ENCODE measurements at regions not wholly inside any gene's neighbourhood (a gene's known extent, or its start where the extent isn't known, plus 50 kb on each side); places are given as distances from the start of the nearest gene placed in this dataset.

DNA sequence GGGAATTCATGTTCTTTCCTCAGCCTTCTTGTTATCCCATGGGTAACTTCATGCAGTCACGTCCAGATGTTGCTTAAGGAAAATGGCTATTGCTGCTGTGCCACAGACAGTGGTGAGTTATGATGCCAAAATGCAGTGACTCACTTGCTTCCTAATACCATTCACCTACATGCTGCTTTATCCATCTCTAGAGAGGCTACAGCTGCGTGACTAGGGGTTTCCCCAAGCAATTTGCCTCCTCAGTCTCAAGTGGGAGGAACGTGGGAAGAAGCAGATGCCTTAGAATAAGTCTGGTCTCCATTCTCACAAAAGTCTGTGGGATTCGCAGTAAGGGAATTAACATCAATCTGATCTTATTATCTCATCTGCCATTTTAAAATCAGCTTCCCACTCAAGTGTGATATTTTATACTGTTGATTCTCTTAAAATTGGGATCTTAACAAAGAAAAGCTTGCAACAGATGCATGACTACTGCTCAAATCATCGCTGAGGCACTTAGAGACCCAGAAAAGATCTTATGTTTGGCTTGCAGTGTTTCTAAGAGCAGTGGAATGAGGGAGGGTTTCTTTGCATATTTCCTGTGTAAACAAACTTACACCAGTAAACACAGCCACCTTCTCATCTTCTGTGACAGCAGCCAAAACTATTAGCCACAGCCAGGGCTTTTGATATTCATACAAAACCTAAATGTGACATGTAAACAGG is 62.0 kb upstream of the ACP3 start:
- Histone ChIP-seq H3K36me3 (ENCODE audit: control insufficient read depth, insufficient read depth, low read length) (no peaks in the 10 kb centered on the region), H3K4me3 (ENCODE audit: low read depth, low read length) (no peak overlapping the region), H3K4me1 (no peaks in the 10 kb centered on the region), H3K27me3 (replicated peaks; ENCODE audit: control insufficient read depth, insufficient read depth, low read length) (no peaks in the 10 kb centered on the region), H3K9me3 (no peaks in the 10 kb centered on the region)
- intact Hi-C loops (cut with micrococcal nuclease; ENCODE audit: unreplicated experiment): no loop called here
- Mint-ChIP-seq H3K27ac (ENCODE audit: unreplicated experiment) (no peak overlapping the region), H3K9me3 (ENCODE audit: unreplicated experiment) (no peaks in the 10 kb centered on the region), H3K4me3 (ENCODE audit: unreplicated experiment) (no peak overlapping the region), H3K36me3 (ENCODE audit: insufficient read depth, unreplicated experiment) (no peaks in the 10 kb centered on the region), H3K27me3 (ENCODE audit: insufficient read depth, unreplicated experiment) (peaks cover 3% of the 10 kb centered on the region), H3K4me1 (ENCODE audit: low read depth, unreplicated experiment) (no peaks in the 10 kb centered on the region)
- POLR2A ChIA-PET: no interaction called here
- TF ChIP-seq, protein P1, sequence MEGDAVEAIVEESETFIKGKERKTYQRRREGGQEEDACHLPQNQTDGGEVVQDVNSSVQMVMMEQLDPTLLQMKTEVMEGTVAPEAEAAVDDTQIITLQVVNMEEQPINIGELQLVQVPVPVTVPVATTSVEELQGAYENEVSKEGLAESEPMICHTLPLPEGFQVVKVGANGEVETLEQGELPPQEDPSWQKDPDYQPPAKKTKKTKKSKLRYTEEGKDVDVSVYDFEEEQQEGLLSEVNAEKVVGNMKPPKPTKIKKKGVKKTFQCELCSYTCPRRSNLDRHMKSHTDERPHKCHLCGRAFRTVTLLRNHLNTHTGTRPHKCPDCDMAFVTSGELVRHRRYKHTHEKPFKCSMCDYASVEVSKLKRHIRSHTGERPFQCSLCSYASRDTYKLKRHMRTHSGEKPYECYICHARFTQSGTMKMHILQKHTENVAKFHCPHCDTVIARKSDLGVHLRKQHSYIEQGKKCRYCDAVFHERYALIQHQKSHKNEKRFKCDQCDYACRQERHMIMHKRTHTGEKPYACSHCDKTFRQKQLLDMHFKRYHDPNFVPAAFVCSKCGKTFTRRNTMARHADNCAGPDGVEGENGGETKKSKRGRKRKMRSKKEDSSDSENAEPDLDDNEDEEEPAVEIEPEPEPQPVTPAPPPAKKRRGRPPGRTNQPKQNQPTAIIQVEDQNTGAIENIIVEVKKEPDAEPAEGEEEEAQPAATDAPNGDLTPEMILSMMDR (IDR thresholded peaks at IDR 0.05; ENCODE audit: insufficient read depth in 1 of 2, low read depth in 1 of 2, low read length in 1 of 2, severe bottlenecking in 1 of 2, unreplicated experiment in 1 of 2): no peak
- no TSS peak for BruUV-seq (replicated peaks)
- CTCF ChIA-PET: interaction anchor here (1.6 kb wide), 1 partner anchor 88 kb away, joined by 13 read pairs; no protein-coding TSS in a partner anchor
- peak in 1 of 2 experiments; percentile 3 for DNase-seq

GRCh38 chr3:132256989-132257388 is 60.2 kb upstream of the ACP3 start:
- no peaks in the 10 kb centered on the region for H3K9me3 Mint-ChIP-seq (ENCODE audit: unreplicated experiment)
- no peaks in the 10 kb centered on the region for H3K4me1 Mint-ChIP-seq (ENCODE audit: low read depth, unreplicated experiment)
- intact Hi-C loops (cut with micrococcal nuclease; ENCODE audit: unreplicated experiment): loop anchor here (1.0 kb wide), 2 partner anchors 86 to 142 kb away; no protein-coding TSS in a partner anchor
- TF ChIP-seq, protein P1 (IDR thresholded peaks at IDR 0.05; ENCODE audit: insufficient read depth in 1 of 2, low read depth in 1 of 2, low read length in 1 of 2, severe bottlenecking in 1 of 2, unreplicated experiment in 1 of 2): peak; percentile 48 to 70
- peak; percentile 55 to 64 for DNase-seq
- H3K36me3 ChIP-seq (ENCODE audit: control insufficient read depth, insufficient read depth, low read length): no peaks in the 10 kb centered on the region
- ChIA-PET POLR2A (no interaction called here), CTCF (interaction anchor here (0.7 to 1.8 kb wide), 9 partner anchors 10 to 142 kb away, joined by 3 to 62 read pairs (median 4); partner anchors contain the start of gene ACP3)
- H3K36me3 Mint-ChIP-seq (ENCODE audit: insufficient read depth, unreplicated experiment): no peaks in the 10 kb centered on the region
- no peak overlapping the region for H3K4me3 Mint-ChIP-seq (ENCODE audit: unreplicated experiment)
- no peaks in the 10 kb centered on the region for H3K27me3 ChIP-seq (replicated peaks; ENCODE audit: control insufficient read depth, insufficient read depth, low read length)
- no peak overlapping the region for H3K4me3 ChIP-seq (ENCODE audit: low read depth, low read length)
- H3K4me1 ChIP-seq: no peaks in the 10 kb centered on the region
- H3K27ac Mint-ChIP-seq (ENCODE audit: unreplicated experiment): no peak overlapping the region
- no peaks in the 10 kb centered on the region for H3K9me3 ChIP-seq
- BruUV-seq (replicated peaks): no TSS peak
- peaks cover 3% of the 10 kb centered on the region for H3K27me3 Mint-ChIP-seq (ENCODE audit: insufficient read depth, unreplicated experiment)

- Mint-ChIP-seq H3K9me3 (ENCODE audit: unreplicated experiment) (peaks cover 3% of the 10 kb centered on the region), H3K27ac (ENCODE audit: unreplicated experiment) (no peak overlapping the region), H3K27me3 (ENCODE audit: insufficient read depth, unreplicated experiment) (no peaks in the 10 kb centered on the region), H3K36me3 (ENCODE audit: insufficient read depth, unreplicated experiment) (no peaks in the 10 kb centered on the region), H3K4me1 (ENCODE audit: low read depth, unreplicated experiment) (no peaks in the 10 kb centered on the region), H3K4me3 (ENCODE audit: unreplicated experiment) (no peak overlapping the region)
- CTCF ChIA-PET: no interaction called here
- POLR2A ChIA-PET: no interaction called here
- TF ChIP-seq, protein P1 (IDR thresholded peaks at IDR 0.05; ENCODE audit: insufficient read depth in 1 of 2, low read depth in 1 of 2, low read length in 1 of 2, severe bottlenecking in 1 of 2, unreplicated experiment in 1 of 2): no peak
- no peaks in the 10 kb centered on the region for H3K4me1 ChIP-seq
- H3K27me3 ChIP-seq (replicated peaks; ENCODE audit: control insufficient read depth, insufficient read depth, low read length): no peaks in the 10 kb centered on the region
- no peaks in the 10 kb centered on the region for H3K9me3 ChIP-seq
- intact Hi-C loops (cut with micrococcal nuclease; ENCODE audit: unreplicated experiment): no loop called here
- no peaks in the 10 kb centered on the region for H3K36me3 ChIP-seq (ENCODE audit: control insufficient read depth, insufficient read depth, low read length)
- BruUV-seq (replicated peaks): no TSS peak
- no peak for DNase-seq
- H3K4me3 ChIP-seq (ENCODE audit: low read depth, low read length): no peak overlapping the region
These were observed 55.7 kb upstream of the ACP3 start for GRCh38 chr3:132261506-132261905.
